ENCODE measurements at regions not wholly inside any gene's neighbourhood (a gene's known extent, or its start where the extent isn't known, plus 50 kb on each side); places are given as distances from the start of the nearest gene placed in this dataset.

- no peak overlapping the region for H3K9ac ChIP-seq (ENCODE audit: extremely low read depth, low read length, poor library complexity, severe bottlenecking)
- H3K4me3 Mint-ChIP-seq = no peak overlapping the region
- no peak overlapping the region for H3K27ac Mint-ChIP-seq
- TF ChIP-seq CTCF (conservative IDR thresholded peaks at IDR 0.05) = no peak
- 93 to 100% methylated on average over 3 of the region's 3 CpGs for WGBS, 2 experiments (ENCODE audit: insufficient coverage in 1 of 2, insufficient read length in 1 of 2)
- H3K9me3 Mint-ChIP-seq = no peaks in the 10 kb centered on the region
- H3K27ac ChIP-seq (ENCODE audit: low read depth, low read length) = no peak overlapping the region
- no peaks in the 10 kb centered on the region for H3K9me3 ChIP-seq (ENCODE audit: control insufficient read depth, low read length)
- H3K36me3 Mint-ChIP-seq (ENCODE audit: low read depth) = no peaks in the 10 kb centered on the region
- H3K4me1 ChIP-seq (ENCODE audit: control insufficient read depth, insufficient read depth, low read length) = no peaks in the 10 kb centered on the region
- no peak overlapping the region for H3K4me3 ChIP-seq (ENCODE audit: low read length)
- peaks cover 2% of the 10 kb centered on the region for H3K27me3 ChIP-seq (ENCODE audit: control insufficient read depth, insufficient read depth, low read length, poor library complexity, severe bottlenecking)
- H3K4me1 Mint-ChIP-seq = no peaks in the 10 kb centered on the region
- no peak for DNase-seq
- peaks cover 19% of the 10 kb centered on the region for H3K27me3 Mint-ChIP-seq (ENCODE audit: insufficient read depth)
- H3K36me3 ChIP-seq (ENCODE audit: control insufficient read depth, insufficient read depth, low read length) = no peaks in the 10 kb centered on the region
Measured at GRCh38 chr5:38187532-38187931, 70.8 kb upstream of the EGFLAM start.

GRCh38 chr5:38184627-38185026, 73.7 kb upstream of the EGFLAM start:
- Histone ChIP-seq H3K36me3 (ENCODE audit: control insufficient read depth, insufficient read depth, low read length) (no peaks in the 10 kb centered on the region), H3K9me3 (ENCODE audit: control insufficient read depth, low read length) (no peaks in the 10 kb centered on the region), H3K27ac (ENCODE audit: low read depth, low read length) (no peak overlapping the region), H3K27me3 (ENCODE audit: control insufficient read depth, insufficient read depth, low read length, poor library complexity, severe bottlenecking) (no peaks in the 10 kb centered on the region), H3K4me1 (ENCODE audit: control insufficient read depth, insufficient read depth, low read length) (no peaks in the 10 kb centered on the region), H3K4me3 (ENCODE audit: low read length) (no peak overlapping the region), H3K9ac (ENCODE audit: extremely low read depth, low read length, poor library complexity, severe bottlenecking) (no peak overlapping the region)
- H3K27ac Mint-ChIP-seq = no peak overlapping the region
- no peak for DNase-seq
- H3K27me3 Mint-ChIP-seq (ENCODE audit: insufficient read depth) = peaks cover 1% of the 10 kb centered on the region
- no peaks in the 10 kb centered on the region for H3K4me1 Mint-ChIP-seq
- 91 to 92% methylated on average over 2 to 3 of the region's 3 CpGs for WGBS, 2 experiments (ENCODE audit: insufficient coverage in 1 of 2, insufficient read length in 1 of 2)
- no peaks in the 10 kb centered on the region for H3K9me3 Mint-ChIP-seq
- TF ChIP-seq CTCF (conservative IDR thresholded peaks at IDR 0.05) = no peak
- no peak overlapping the region for H3K4me3 Mint-ChIP-seq
- no peaks in the 10 kb centered on the region for H3K36me3 Mint-ChIP-seq (ENCODE audit: low read depth)

DNA sequence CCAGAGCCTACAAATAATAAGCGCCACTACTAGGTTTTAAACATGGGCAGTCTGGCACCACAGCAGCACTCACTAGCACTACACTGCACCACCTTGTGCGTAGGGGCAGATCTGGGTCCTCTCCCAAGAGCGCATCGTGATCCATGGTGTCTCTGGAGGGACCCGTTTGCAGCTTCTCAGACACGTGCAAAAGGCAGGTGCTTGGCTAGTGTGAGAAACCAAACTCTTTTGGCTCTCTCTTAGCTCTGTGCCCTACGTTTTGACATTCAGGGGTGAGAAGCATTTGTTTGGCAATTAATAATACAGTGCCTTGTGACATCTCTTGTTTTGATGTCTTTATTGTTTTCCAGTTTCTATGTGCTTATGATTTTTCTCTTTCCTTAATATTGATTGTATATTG, 75.4 kb upstream of the EGFLAM start:
- DNase-seq = no peak
- Mint-ChIP-seq H3K9me3 (no peaks in the 10 kb centered on the region), H3K4me1 (no peaks in the 10 kb centered on the region), H3K4me3 (no peak overlapping the region), H3K27ac (no peak overlapping the region), H3K27me3 (ENCODE audit: insufficient read depth) (no peaks in the 10 kb centered on the region), H3K36me3 (ENCODE audit: low read depth) (no peaks in the 10 kb centered on the region)
- Histone ChIP-seq H3K4me3 (ENCODE audit: low read length) (no peak overlapping the region), H3K27me3 (ENCODE audit: control insufficient read depth, insufficient read depth, low read length, poor library complexity, severe bottlenecking) (no peaks in the 10 kb centered on the region), H3K27ac (ENCODE audit: low read depth, low read length) (no peak overlapping the region), H3K9me3 (ENCODE audit: control insufficient read depth, low read length) (no peaks in the 10 kb centered on the region), H3K4me1 (ENCODE audit: control insufficient read depth, insufficient read depth, low read length) (no peaks in the 10 kb centered on the region), H3K9ac (ENCODE audit: extremely low read depth, low read length, poor library complexity, severe bottlenecking) (no peak overlapping the region), H3K36me3 (ENCODE audit: control insufficient read depth, insufficient read depth, low read length) (no peaks in the 10 kb centered on the region)
- TF ChIP-seq CTCF (conservative IDR thresholded peaks at IDR 0.05) = no peak
- 88 to 91% methylated on average over 7 of the region's 7 CpGs for WGBS, 2 experiments (ENCODE audit: insufficient coverage in 1 of 2, insufficient read length in 1 of 2)
